Jurkat, Clone E6-1 (cell line): ENCODE measurements at regions not wholly inside any gene's neighbourhood (a gene's known extent, or its start where the extent isn't known, plus 50 kb on each side); places are given as distances from the start of the nearest gene placed in this dataset.
"Not testable (repeated sequence)": the region's sequence is repeated elsewhere in the genome, so short reads cannot be mapped to it uniquely, and the experiment has no call there.

Source experiments
- DNase-seq: peaks from one replicate; pipeline ENCODE4 v3.0.0-alpha.2; 2011; ENCODE audit warnings: low read depth, low spot score
- H3K4me3 ChIP-seq: 2 replicates; pipeline ENCODE4 v1.5.1; 2011; ENCODE audit warnings: mild to moderate bottlenecking, low read length, control low read depth, moderate library complexity

- no peak for DNase-seq
- H3K4me3 ChIP-seq: no peak overlapping the region
These were observed 756.6 kb upstream of the BCHE start for GRCh38 chr3:166593776-166594175.

- H3K4me3 ChIP-seq: no peak overlapping the region
- no peak for DNase-seq
These were observed 745.0 kb upstream of the BCHE start for GRCh38 chr3:166582236-166582635.

DNA sequence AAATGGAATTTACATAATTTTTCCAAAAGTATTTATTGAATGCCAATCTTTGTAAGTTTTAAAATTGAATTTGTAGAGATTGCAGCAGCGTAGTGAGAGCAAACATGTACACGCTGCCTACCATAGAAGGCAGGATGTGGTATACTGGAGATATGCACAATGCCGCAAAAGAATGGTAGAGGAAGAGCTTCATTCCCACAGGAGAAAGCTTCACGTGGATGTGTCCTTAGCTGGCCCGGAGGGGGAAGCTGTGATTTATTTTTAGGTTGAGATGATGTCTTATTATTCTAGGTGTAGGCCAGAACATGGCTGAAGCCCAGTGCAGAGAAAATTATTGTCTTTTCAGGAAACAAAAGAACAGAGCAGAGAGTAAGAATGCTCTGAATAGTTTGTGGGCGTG is 743.3 kb upstream of the BCHE start:
- no peak for DNase-seq
- H3K4me3 ChIP-seq: no peak overlapping the region

DNA sequence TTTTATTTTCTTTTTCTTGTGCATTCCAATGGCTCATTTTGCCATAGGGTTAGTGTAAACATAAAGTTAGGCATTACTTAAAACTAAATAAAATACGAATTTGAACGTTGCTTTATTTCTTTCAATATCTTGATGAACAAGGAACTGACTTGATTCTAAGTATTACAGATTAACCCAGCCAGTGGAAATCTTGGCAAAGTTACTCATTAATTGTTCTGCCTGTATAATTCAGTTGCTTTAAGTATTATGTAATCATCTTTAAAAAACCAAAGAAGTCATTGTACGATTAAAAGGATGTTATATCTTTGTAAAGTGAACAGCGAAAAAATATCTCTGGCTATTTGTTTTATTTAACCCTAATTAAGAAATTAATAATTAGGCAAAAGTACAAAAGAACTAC is 737.9 kb upstream of the BCHE start:
- DNase-seq: no peak

GRCh38 chr3:166571686-166572085 is 734.5 kb upstream of the BCHE start:
- not testable (repeated sequence) for H3K4me3 ChIP-seq, DNase-seq

More for the DNA sequence above, 737.9 kb upstream of the BCHE start:
- no peak overlapping the region for H3K4me3 ChIP-seq

DNA sequence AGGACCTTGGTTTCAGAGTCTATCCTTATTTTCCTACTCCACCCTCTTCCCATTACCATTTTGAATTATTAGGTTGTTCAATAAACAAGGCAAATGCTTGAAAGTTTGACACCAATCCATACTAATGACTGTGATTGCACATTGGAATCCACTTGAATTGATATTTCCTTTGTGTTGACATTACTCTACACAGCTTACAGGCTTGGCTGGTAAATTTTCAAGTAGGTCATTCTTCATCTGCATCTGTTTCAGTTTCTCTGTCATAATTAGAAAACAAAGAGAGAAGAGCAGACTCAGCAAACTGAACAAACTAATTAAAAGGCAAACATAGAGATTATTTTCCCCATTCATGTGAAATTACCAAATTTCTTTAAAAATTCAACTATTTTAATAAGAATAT is 732.9 kb upstream of the BCHE start:
- DNase-seq: no peak
- no peak overlapping the region for H3K4me3 ChIP-seq

DNA sequence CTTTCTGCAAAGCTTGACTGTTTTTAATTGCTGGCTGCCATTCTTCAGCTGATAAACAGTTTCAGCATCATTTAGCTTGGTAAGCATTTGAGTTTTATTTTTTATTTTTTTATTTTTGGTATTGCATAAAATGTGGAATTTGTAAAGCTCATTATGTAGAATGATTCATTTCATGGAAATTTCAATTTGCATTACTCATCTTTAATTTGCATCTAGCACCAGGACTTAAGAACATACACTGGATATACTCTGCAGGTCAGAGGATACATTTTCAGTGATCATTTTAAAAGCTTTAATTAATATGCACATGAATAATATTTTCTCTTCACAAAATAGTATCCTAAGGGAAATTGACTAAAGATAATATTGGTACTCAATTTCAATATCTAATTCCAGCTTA is 732.4 kb upstream of the BCHE start:
- H3K4me3 ChIP-seq: no peak overlapping the region
- no peak for DNase-seq

- H3K4me3 ChIP-seq: no peak overlapping the region
- DNase-seq: no peak
These were observed 723.0 kb upstream of the BCHE start for GRCh38 chr3:166560253-166560652.

DNA sequence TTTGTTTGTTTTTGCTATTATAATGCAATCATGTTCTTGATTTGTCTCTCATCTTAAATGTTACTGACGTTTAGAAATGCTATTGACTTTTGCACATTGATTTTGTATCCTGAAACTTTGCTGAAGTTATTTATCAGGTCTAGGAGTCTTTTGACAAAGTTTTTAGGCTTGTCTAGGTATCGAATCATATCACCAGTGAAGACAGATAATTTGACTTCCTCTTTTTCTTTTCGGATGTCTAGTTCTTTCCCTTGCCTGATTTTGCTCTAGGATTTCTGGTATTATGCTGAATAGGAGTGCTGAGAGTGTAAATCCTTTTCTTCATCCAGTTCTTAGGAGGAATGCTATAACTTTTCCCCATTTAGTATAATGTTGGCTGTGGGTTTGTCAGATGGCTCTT is 719.7 kb upstream of the BCHE start:
- no peak overlapping the region for H3K4me3 ChIP-seq

GRCh38 chr3:166554023-166554422 is 716.8 kb upstream of the BCHE start:
- DNase-seq: no peak
- no peak overlapping the region for H3K4me3 ChIP-seq

More for the DNA sequence above, 719.7 kb upstream of the BCHE start:
- DNase-seq: no peak

DNA sequence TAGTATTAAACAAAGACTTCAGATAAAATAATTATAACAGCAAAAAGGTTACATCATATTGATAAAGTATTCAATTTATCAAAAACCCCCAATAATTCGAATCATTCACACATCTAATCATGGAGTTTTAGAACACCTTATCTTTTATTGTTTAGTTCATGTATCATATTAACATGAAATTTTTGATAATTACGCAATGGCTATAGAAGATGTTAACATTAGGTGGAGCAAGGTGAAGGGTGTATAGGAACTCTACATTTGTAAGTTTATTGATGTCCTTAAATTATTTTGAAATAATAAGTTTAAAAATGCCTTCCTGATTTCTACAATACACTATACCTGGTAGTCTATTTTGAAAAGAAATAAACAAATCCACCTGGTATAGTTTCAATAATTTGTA is 696.5 kb upstream of the BCHE start:
- H3K4me3 ChIP-seq: no peak overlapping the region
- DNase-seq: no peak

DNA sequence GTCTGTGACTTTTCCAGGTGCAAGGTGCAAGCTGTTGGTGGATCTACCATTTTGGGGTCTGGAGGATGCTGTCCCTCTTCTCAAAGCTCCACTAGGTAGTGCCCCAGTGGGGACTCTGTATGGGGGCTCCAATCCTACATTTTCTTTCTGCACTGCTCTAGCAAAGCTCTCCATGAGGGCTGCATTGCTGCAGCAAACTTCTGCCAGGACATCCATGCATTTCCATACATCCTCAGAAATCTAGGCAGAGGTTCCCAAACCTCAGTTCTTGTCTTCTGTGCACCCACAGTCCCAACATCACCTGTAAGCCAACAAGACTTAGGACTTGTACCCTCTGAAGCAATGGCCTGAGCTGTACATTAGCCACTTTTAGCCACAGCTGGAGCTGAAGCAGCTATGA is 694.5 kb upstream of the BCHE start:
- DNase-seq: no peak
- no peak overlapping the region for H3K4me3 ChIP-seq

DNA sequence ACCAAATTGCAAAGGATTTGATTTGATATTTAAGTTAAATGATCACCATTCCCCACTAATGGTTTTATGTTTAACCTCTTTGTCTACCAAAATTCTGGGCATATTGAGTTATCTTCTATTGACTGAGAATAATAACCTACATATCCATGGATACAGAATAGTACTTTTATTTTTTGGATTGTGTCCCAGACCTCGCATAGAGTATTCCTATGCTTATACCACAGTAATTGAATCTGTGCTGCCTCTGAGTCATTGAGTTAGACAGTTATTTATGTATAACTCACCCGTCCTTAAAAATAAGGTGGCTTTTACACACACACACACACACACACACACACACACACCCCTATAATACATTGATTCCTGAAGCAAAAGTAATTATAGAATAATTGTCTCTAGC is 690.1 kb upstream of the BCHE start:
- H3K4me3 ChIP-seq: no peak overlapping the region

DNA sequence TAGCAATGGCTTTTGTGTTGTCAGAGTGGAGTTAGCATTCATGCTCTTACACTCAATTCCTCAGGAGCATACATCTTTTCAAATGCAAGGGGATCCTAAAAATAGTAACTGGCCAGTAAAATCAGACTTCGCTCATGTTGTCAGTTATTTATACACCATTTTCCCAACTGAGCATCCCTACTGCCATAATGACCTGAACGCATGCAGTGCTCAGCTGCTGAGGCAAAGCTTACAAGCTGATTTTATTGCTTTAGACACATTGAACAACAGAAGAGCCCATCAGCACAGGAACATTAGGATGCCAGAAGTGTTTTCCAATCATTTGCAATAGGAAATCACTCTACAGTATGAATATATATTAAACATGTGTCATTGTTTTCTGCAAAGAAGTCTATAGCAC is 689.7 kb upstream of the BCHE start:
- DNase-seq: no peak
- no peak overlapping the region for H3K4me3 ChIP-seq

More for the DNA sequence above, 690.1 kb upstream of the BCHE start:
- no peak for DNase-seq

GRCh38 chr3:166522017-166522416 is 684.8 kb upstream of the BCHE start:
- no peak overlapping the region for H3K4me3 ChIP-seq
- DNase-seq: no peak

DNA sequence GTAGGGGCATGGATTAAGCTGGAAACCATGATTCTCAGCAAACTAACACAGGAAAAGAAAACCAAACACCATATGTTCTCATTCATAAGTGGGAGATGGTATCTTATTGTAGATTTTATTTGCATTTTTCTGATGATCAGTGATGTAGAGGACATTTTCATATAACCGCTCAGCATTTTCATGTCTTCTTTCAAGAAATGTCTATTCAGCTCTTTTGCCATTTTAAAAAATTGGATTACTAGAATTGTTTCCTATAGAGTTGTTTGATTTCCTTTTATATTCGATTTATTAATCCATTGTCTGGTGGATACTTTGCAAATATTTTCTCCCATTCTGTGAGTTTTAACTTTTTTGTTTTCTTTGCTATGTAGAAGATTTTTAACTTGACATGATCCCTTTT is 682.2 kb upstream of the BCHE start:
- no peak for DNase-seq
- H3K4me3 ChIP-seq: no peak overlapping the region

- DNase-seq: no peak
- no peak overlapping the region for H3K4me3 ChIP-seq
These were observed 680.8 kb upstream of the BCHE start for GRCh38 chr3:166518040-166518439.

GRCh38 chr3:166510382-166510781 is 673.2 kb upstream of the BCHE start:
- no peak for DNase-seq
- H3K4me3 ChIP-seq: no peak overlapping the region

- DNase-seq: not testable (repeated sequence)
These were observed 663.2 kb upstream of the BCHE start for GRCh38 chr3:166500420-166500819.

DNA sequence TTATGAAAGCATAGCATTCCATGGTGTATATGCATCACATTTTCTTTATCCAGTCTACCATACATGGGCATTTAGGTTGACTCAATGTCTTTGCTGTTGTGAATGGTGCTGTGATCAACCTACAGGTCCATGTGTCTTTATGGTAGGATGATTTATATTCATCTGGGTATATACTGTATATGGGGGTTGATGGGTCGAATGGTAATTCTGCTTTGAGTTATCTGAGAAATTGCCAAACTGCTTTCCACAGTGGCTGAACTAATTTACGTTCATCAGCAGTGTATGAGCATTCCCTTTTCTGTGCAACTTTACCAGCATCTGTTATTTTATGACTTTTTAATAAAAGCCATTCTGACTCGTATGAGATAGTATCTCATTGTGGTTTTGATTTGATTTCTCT is 662.4 kb upstream of the BCHE start:
- DNase-seq: no peak
- H3K4me3 ChIP-seq: no peak overlapping the region

More at GRCh38 chr3:166500420-166500819, 663.2 kb upstream of the BCHE start:
- H3K4me3 ChIP-seq: not testable (repeated sequence)

GRCh38 chr3:166498446-166498845 is 661.2 kb upstream of the BCHE start:
- DNase-seq: no peak
- no peak overlapping the region for H3K4me3 ChIP-seq

GRCh38 chr3:166489826-166490225 is 652.6 kb upstream of the BCHE start:
- DNase-seq: no peak
- H3K4me3 ChIP-seq: no peak overlapping the region
